ENCODE measurements at regions not wholly inside any gene's neighbourhood (a gene's known extent, or its start where the extent isn't known, plus 50 kb on each side); places are given as distances from the start of the nearest gene placed in this dataset.
A peak's percentile ranks its signal among the peaks of the same experiment; 100 is the strongest.

- TF ChIP-seq CTCF (conservative IDR thresholded peaks at IDR 0.05) (no peak), ZFX (IDR thresholded peaks at IDR 0.05) (no peak)
- H3K27ac ChIP-seq, result no peak overlapping the region
Measured at GRCh38 chr2:23299476-23300195, 85.3 kb upstream of the KLHL29 start.

GRCh38 chr2:23301136-23301535 lies 83.8 kb upstream of the KLHL29 start:
- no peak overlapping the region for H3K27ac ChIP-seq
- TF ChIP-seq ZFX (IDR thresholded peaks at IDR 0.05), result no peak
- TF ChIP-seq CTCF (conservative IDR thresholded peaks at IDR 0.05), result no peak

GRCh38 chr2:23302591-23302990 lies 82.4 kb upstream of the KLHL29 start:
- no peak overlapping the region for H3K27ac ChIP-seq
- no peak for TF ChIP-seq ZFX (IDR thresholded peaks at IDR 0.05)
- TF ChIP-seq CTCF (conservative IDR thresholded peaks at IDR 0.05), result no peak

- no peak overlapping the region for H3K27ac ChIP-seq
- no peak for TF ChIP-seq ZFX (IDR thresholded peaks at IDR 0.05)
- no peak for TF ChIP-seq CTCF (conservative IDR thresholded peaks at IDR 0.05)
Measured at GRCh38 chr2:23306401-23306800, 78.6 kb upstream of the KLHL29 start.

GRCh38 chr2:23311186-23311585 lies 73.8 kb upstream of the KLHL29 start:
- no peak overlapping the region for H3K27ac ChIP-seq
- TF ChIP-seq CTCF (conservative IDR thresholded peaks at IDR 0.05) (no peak), ZFX (IDR thresholded peaks at IDR 0.05) (no peak)

- H3K27ac ChIP-seq, result no peak overlapping the region
- TF ChIP-seq CTCF (conservative IDR thresholded peaks at IDR 0.05) (peak; percentile 73), ZFX (IDR thresholded peaks at IDR 0.05) (no peak)
Measured at GRCh38 chr2:23312996-23313606, 71.9 kb upstream of the KLHL29 start.

GRCh38 chr2:23314687-23315086 lies 70.3 kb upstream of the KLHL29 start:
- no peak for TF ChIP-seq ZFX (IDR thresholded peaks at IDR 0.05)
- no peak for TF ChIP-seq CTCF (conservative IDR thresholded peaks at IDR 0.05)
- H3K27ac ChIP-seq, result no peak overlapping the region

All from C4-2B (cell line).